ENCODE measurements at regions not wholly inside any gene's neighbourhood (a gene's known extent, or its start where the extent isn't known, plus 50 kb on each side); places are given as distances from the start of the nearest gene placed in this dataset.

- no peak for DNase-seq
Measured at GRCh38 chr10:43888586-43888985, 239.9 kb upstream of the ZNF32 start.

- DNase-seq: no peak
Measured at GRCh38 chr10:43885842-43886241, 237.2 kb upstream of the ZNF32 start.

GRCh38 chr10:43885252-43885651 lies 236.6 kb upstream of the ZNF32 start:
- no peak for DNase-seq

- DNase-seq: no peak
Measured at GRCh38 chr10:43884501-43885105, 235.9 kb upstream of the ZNF32 start.

GRCh38 chr10:43882711-43883110 lies 234.0 kb upstream of the ZNF32 start:
- no peak for DNase-seq

GRCh38 chr10:43881657-43882056 lies 233.0 kb upstream of the ZNF32 start:
- no peak for DNase-seq

GRCh38 chr10:43880160-43880559 lies 231.5 kb upstream of the ZNF32 start:
- DNase-seq: no peak

- DNase-seq: no peak
Measured at GRCh38 chr10:43879742-43880141, 231.1 kb upstream of the ZNF32 start.

GRCh38 chr10:43879162-43879561 lies 230.5 kb upstream of the ZNF32 start:
- no peak for DNase-seq

- no peak for DNase-seq
Measured at GRCh38 chr10:43878386-43878785, 229.7 kb upstream of the ZNF32 start.

- no peak for DNase-seq
Measured at GRCh38 chr10:43876976-43877375, 228.3 kb upstream of the ZNF32 start.

- no peak for DNase-seq
Measured at GRCh38 chr10:43874984-43875383, 226.3 kb upstream of the ZNF32 start.

- no peak for DNase-seq
Measured at GRCh38 chr10:43873717-43874116, 225.0 kb upstream of the ZNF32 start.

GRCh38 chr10:43872644-43873043 lies 224.0 kb upstream of the ZNF32 start:
- no peak for DNase-seq

- no peak for DNase-seq
Measured at GRCh38 chr10:43871545-43871944, 222.9 kb upstream of the ZNF32 start.

- no peak for DNase-seq
Measured at GRCh38 chr10:43870968-43871439, 222.3 kb upstream of the ZNF32 start.

- DNase-seq: no peak
Measured at GRCh38 chr10:43869669-43870322, 221.1 kb upstream of the ZNF32 start.

- DNase-seq: no peak
Measured at GRCh38 chr10:43868952-43869351, 220.3 kb upstream of the ZNF32 start.

GRCh38 chr10:43867667-43868565 lies 219.2 kb upstream of the ZNF32 start:
- no peak for DNase-seq

GRCh38 chr10:43867113-43867512 lies 218.4 kb upstream of the ZNF32 start:
- no peak for DNase-seq

GRCh38 chr10:43866712-43867111 lies 218.0 kb upstream of the ZNF32 start:
- no peak for DNase-seq

GRCh38 chr10:43865265-43866135 lies 216.8 kb upstream of the ZNF32 start:
- no peak for DNase-seq

- DNase-seq: no peak
Measured at GRCh38 chr10:43864656-43865055, 216.0 kb upstream of the ZNF32 start.
